ENCODE measurements at regions not wholly inside any gene's neighbourhood (a gene's known extent, or its start where the extent isn't known, plus 50 kb on each side); places are given as distances from the start of the nearest gene placed in this dataset.

GRCh38 chr15:89406940-89407607, 72.5 kb upstream of the POLG start:
- H3K27ac Mint-ChIP-seq = peak overlapping the region; percentile 39
- H3K36me3 Mint-ChIP-seq = no peaks in the 10 kb centered on the region
- peaks cover 6% of the 10 kb centered on the region for H3K4me1 Mint-ChIP-seq (ENCODE audit: unreplicated experiment)
- peaks cover 100% of the 10 kb centered on the region for H3K27me3 Mint-ChIP-seq
- no peaks in the 10 kb centered on the region for H3K9me3 Mint-ChIP-seq
- peak overlapping the region; percentile 70 for H3K4me3 Mint-ChIP-seq
- peak; percentile 50 for TF ChIP-seq CTCF (conservative IDR thresholded peaks at IDR 0.05)
- DNase-seq (ENCODE audit: extremely low spot score, unreplicated experiment) = no peak

GRCh38 chr15:89406218-89406939, 71.8 kb upstream of the POLG start:
- Mint-ChIP-seq H3K4me3 (peak overlapping the region; percentile 70), H3K27ac (peak overlapping the region; percentile 39), H3K9me3 (no peaks in the 10 kb centered on the region), H3K36me3 (no peaks in the 10 kb centered on the region), H3K27me3 (peaks cover 100% of the 10 kb centered on the region), H3K4me1 (ENCODE audit: unreplicated experiment) (peaks cover 6% of the 10 kb centered on the region)
- DNase-seq (ENCODE audit: extremely low spot score, unreplicated experiment) = no peak
- no peak for TF ChIP-seq CTCF (conservative IDR thresholded peaks at IDR 0.05)

GRCh38 chr15:89405494-89405893, 70.9 kb upstream of the POLG start:
- Mint-ChIP-seq H3K9me3 (no peaks in the 10 kb centered on the region), H3K27me3 (peaks cover 100% of the 10 kb centered on the region), H3K27ac (no peak overlapping the region), H3K36me3 (no peaks in the 10 kb centered on the region), H3K4me3 (no peak overlapping the region), H3K4me1 (ENCODE audit: unreplicated experiment) (peaks cover 6% of the 10 kb centered on the region)
- DNase-seq (ENCODE audit: extremely low spot score, unreplicated experiment) = no peak
- no peak for TF ChIP-seq CTCF (conservative IDR thresholded peaks at IDR 0.05)

GRCh38 chr15:89404023-89404422, 69.4 kb upstream of the POLG start:
- Mint-ChIP-seq H3K36me3 (no peaks in the 10 kb centered on the region), H3K4me1 (ENCODE audit: unreplicated experiment) (peaks cover 6% of the 10 kb centered on the region), H3K27me3 (peaks cover 95% of the 10 kb centered on the region), H3K4me3 (no peak overlapping the region), H3K9me3 (no peaks in the 10 kb centered on the region), H3K27ac (no peak overlapping the region)
- no peak for DNase-seq (ENCODE audit: extremely low spot score, unreplicated experiment)
- TF ChIP-seq CTCF (conservative IDR thresholded peaks at IDR 0.05) = no peak

- H3K4me3 Mint-ChIP-seq = no peak overlapping the region
- no peak for DNase-seq (ENCODE audit: extremely low spot score, unreplicated experiment)
- TF ChIP-seq CTCF (conservative IDR thresholded peaks at IDR 0.05) = no peak
- H3K27ac Mint-ChIP-seq = no peak overlapping the region
- H3K4me1 Mint-ChIP-seq (ENCODE audit: unreplicated experiment) = peaks cover 6% of the 10 kb centered on the region
- no peaks in the 10 kb centered on the region for H3K9me3 Mint-ChIP-seq
- H3K36me3 Mint-ChIP-seq = no peaks in the 10 kb centered on the region
- peaks cover 95% of the 10 kb centered on the region for H3K27me3 Mint-ChIP-seq
Measured at GRCh38 chr15:89402518-89402805, 67.8 kb upstream of the POLG start.
